ENCODE measurements at regions not wholly inside any gene's neighbourhood (a gene's known extent, or its start where the extent isn't known, plus 50 kb on each side); places are given as distances from the start of the nearest gene placed in this dataset.

DNA sequence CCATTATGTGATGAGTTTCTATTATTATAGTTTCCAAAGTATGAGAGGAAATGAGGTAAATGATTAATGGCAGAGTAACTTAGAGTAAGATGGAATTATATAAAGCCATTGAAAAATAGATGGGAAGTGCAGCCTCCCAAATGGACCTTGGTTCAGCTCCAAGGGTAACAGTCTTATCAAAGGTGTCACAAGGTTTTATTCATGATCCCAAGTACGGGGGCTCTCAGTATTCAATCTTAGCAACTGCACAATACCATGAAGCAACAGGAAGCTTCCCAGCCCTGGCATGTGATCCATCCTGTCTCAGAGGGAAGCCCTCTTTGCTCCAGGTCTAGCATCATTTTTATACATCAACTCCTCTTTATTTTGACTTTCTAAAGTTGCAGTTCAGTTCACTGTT is 948.2 kb downstream of the GALC start:
- Histone ChIP-seq H3K9me3 (no peaks in the 10 kb centered on the region), H3K27ac (no peak overlapping the region), H3K4me3 (no peak overlapping the region), H3K4me1 (peaks cover 0 to 8% (median 0%) of the 10 kb centered on the region in 3 donors), H3K36me3 (no peaks in the 10 kb centered on the region), H3K27me3 (no peaks in the 10 kb centered on the region)
- TF ChIP-seq, protein P1, sequence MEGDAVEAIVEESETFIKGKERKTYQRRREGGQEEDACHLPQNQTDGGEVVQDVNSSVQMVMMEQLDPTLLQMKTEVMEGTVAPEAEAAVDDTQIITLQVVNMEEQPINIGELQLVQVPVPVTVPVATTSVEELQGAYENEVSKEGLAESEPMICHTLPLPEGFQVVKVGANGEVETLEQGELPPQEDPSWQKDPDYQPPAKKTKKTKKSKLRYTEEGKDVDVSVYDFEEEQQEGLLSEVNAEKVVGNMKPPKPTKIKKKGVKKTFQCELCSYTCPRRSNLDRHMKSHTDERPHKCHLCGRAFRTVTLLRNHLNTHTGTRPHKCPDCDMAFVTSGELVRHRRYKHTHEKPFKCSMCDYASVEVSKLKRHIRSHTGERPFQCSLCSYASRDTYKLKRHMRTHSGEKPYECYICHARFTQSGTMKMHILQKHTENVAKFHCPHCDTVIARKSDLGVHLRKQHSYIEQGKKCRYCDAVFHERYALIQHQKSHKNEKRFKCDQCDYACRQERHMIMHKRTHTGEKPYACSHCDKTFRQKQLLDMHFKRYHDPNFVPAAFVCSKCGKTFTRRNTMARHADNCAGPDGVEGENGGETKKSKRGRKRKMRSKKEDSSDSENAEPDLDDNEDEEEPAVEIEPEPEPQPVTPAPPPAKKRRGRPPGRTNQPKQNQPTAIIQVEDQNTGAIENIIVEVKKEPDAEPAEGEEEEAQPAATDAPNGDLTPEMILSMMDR (IDR thresholded peaks at IDR 0.05) = no peak
- WGBS, 2 donors = 0 to 8% methylated on average over 1 of the region's 1 CpG
- ATAC-seq (peak in 3 of 4 donors; percentile 37 to 58 (median 57)), FAIRE-seq (no peak), DNase-seq (no peak)
- intact Hi-C loops (cut with DNase I) = no loop called here

DNA sequence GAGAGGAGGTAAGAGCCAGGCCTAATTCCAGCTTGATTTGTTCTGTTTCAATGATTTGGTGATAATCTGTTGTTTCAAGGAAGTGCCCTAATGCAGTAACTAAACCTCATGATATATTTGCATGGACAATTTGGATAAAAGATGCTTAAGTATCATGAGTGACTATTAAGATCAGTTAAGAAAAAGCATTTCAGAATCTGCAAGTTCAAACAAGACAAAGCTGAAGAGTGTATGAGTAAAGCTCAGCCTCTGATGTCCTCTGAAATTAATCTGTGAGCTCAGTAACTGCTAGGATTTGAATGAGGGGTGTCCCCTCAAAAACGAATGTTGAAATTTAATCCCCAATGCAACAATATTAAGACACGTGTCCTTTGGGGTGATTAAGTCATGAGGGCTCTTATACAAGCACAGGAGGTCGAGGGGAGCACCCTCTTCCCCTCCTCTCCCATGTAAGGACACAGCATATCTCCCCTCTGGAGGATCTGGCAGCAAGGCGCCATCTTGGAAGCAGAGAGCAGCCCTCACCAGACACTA is 949.2 kb downstream of the GALC start:
- H3K9me3 ChIP-seq = no peaks in the 10 kb centered on the region
- intact Hi-C loops (cut with DNase I) = no loop called here
- no peaks in the 10 kb centered on the region for H3K36me3 ChIP-seq
- 66 to 67% methylated on average over 4 of the region's 4 CpGs for WGBS, 2 donors
- H3K4me3 ChIP-seq = no peak overlapping the region
- DNase-seq (no peak), FAIRE-seq (no peak), ATAC-seq (no peak)
- no peak overlapping the region for H3K27ac ChIP-seq
- peaks cover 0 to 8% (median 0%) of the 10 kb centered on the region in 3 donors for H3K4me1 ChIP-seq
- TF ChIP-seq, protein P1 (IDR thresholded peaks at IDR 0.05) = no peak
- H3K27me3 ChIP-seq = no peaks in the 10 kb centered on the region

DNA sequence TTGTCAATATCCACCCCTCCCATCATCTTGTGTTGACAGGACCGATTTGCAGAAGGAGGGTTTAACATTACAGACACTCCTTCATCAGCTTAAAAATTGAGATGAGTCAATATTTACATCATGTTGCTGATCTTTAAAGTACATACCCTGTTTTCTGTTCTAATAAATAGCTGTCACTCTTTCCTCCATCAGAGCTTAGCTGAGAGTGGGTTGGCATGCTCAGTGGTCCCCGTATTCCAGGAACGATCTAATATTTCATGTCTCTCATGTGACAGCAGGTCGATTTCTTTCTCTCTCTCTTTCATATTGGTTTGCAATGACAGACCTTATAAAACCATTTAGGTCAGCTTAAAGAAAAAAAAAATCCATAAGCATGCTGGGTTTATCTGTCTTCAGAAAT is 950.6 kb downstream of the GALC start:
- intact Hi-C loops (cut with DNase I) = no loop called here
- no peaks in the 10 kb centered on the region for H3K36me3 ChIP-seq
- WGBS, 2 donors = 50 to 52% methylated on average over 4 of the region's 4 CpGs
- DNase-seq (no peak), FAIRE-seq (no peak), ATAC-seq (no peak)
- no peak overlapping the region for H3K27ac ChIP-seq
- no peak overlapping the region for H3K4me3 ChIP-seq
- no peaks in the 10 kb centered on the region for H3K9me3 ChIP-seq
- H3K4me1 ChIP-seq = peaks cover 0 to 8% (median 0%) of the 10 kb centered on the region in 3 donors
- TF ChIP-seq, protein P1 (IDR thresholded peaks at IDR 0.05) = no peak
- H3K27me3 ChIP-seq = no peaks in the 10 kb centered on the region

DNA sequence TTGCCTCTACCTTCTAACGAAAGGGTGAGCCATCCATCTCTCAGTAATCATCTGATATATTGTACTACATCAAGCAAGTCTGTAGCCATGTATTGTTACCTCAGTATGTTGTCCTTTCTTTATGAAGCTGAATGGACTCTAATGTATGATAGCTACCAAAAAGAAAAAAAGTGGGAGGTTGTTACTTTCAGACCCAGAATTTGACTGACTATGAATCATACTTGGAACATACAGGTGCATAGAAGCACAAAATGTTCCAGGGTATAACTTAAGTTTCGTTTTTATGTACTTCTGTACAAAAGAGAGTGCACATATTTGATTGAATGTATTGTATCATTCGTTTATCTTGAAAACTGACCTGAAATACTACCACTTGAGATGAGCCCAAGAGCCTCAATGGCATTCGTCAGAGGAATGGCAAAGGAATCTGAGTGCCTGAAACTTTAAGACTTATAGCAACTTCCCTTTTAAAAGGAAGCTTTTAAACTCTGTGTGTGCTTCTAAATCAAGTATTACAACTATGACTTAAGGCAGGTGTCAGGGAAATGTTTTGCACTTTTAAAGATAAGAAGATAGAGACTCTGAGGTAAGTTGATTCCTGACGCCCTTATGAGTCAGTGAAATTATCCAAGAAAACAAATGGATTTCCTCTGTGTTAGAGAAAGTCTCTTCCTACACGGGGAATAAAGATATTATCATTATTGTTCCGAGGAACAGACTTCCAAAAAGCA is 951.5 kb downstream of the GALC start:
- intact Hi-C loops (cut with DNase I) = no loop called here
- ATAC-seq (peak in 2 of 4 donors; percentile 42 to 43), FAIRE-seq (no peak), DNase-seq (no peak)
- H3K36me3 ChIP-seq = no peaks in the 10 kb centered on the region
- H3K27ac ChIP-seq = no peak overlapping the region
- H3K9me3 ChIP-seq = no peaks in the 10 kb centered on the region
- 53 to 63% methylated on average over 7 of the region's 7 CpGs for WGBS, 2 donors
- H3K4me1 ChIP-seq = peaks cover 0 to 8% (median 0%) of the 10 kb centered on the region in 3 donors
- no peak overlapping the region for H3K4me3 ChIP-seq
- no peaks in the 10 kb centered on the region for H3K27me3 ChIP-seq
- TF ChIP-seq, protein P1 (IDR thresholded peaks at IDR 0.05) = no peak

DNA sequence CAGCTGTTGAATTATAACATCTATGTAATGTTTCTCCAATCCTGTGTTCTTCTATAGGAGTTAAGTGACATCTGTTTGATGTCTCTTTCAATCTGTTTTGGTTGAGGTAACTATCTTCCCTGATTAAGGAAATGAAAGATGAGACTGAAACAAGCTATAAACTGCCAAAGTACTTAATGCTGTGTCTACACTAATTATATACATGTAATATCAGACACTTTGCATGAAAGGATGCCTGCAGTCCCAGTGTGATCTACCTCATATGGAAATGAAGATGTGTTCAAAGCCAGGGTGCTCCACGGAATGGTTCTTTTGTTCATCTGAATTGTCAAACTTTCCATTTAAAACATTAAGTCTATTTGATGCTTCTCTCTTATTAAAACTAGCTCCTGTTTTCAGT is 958.3 kb downstream of the GALC start:
- Histone ChIP-seq H3K36me3 (no peaks in the 10 kb centered on the region), H3K4me1 (no peaks in the 10 kb centered on the region), H3K9me3 (no peaks in the 10 kb centered on the region), H3K4me3 (no peak overlapping the region), H3K27me3 (no peaks in the 10 kb centered on the region), H3K27ac (no peak overlapping the region)
- intact Hi-C loops (cut with DNase I) = no loop called here
- FAIRE-seq (no peak), ATAC-seq (no peak), DNase-seq (no peak)
- TF ChIP-seq, protein P1 (IDR thresholded peaks at IDR 0.05) = no peak
- 80 to 83% methylated on average over 1 of the region's 1 CpG for WGBS, 2 donors
